ENCODE measurements at regions not wholly inside any gene's neighbourhood (a gene's known extent, or its start where the extent isn't known, plus 50 kb on each side); places are given as distances from the start of the nearest gene placed in this dataset.

GRCh38 chr1:5428351-5428750, 563.9 kb downstream of the NPHP4 start:
- TF ChIP-seq POLR2AphosphoS5 (IDR thresholded peaks at IDR 0.05) (no peak), POLR2A (IDR thresholded peaks at IDR 0.05) (no peak), CTCF (IDR thresholded peaks at IDR 0.05) (no peak)

Measured in breast epithelium (tissue), 3 donors.